ENCODE measurements at regions not wholly inside any gene's neighbourhood (a gene's known extent, or its start where the extent isn't known, plus 50 kb on each side); places are given as distances from the start of the nearest gene placed in this dataset.

- no peak for TF ChIP-seq CTCF (IDR thresholded peaks at IDR 0.05; ENCODE audit: low read depth, low read length, missing control alignments)
- DNase-seq (ENCODE audit: low read depth) = no peak
- in situ Hi-C loops (cut with HindIII; ENCODE audit: low sequenced_read_pairs) = no loop called here
- H3K4me3 ChIP-seq (ENCODE audit: low read depth, low read length) = no peak overlapping the region
These were observed 148.1 kb downstream of the NHLRC3 start for GRCh38 chr13:39186205-39186875.

- no peak overlapping the region for H3K4me3 ChIP-seq (ENCODE audit: low read depth, low read length)
- in situ Hi-C loops (cut with HindIII; ENCODE audit: low sequenced_read_pairs) = no loop called here
- no peak for TF ChIP-seq CTCF (IDR thresholded peaks at IDR 0.05; ENCODE audit: low read depth, low read length, missing control alignments)
- no peak for DNase-seq (ENCODE audit: low read depth)
These were observed 151.5 kb downstream of the NHLRC3 start for GRCh38 chr13:39189778-39190177.

GRCh38 chr13:39196965-39197646 lies 158.8 kb downstream of the NHLRC3 start:
- DNase-seq (ENCODE audit: low read depth) = no peak
- no peak for TF ChIP-seq CTCF (IDR thresholded peaks at IDR 0.05; ENCODE audit: low read depth, low read length, missing control alignments)
- no peak overlapping the region for H3K4me3 ChIP-seq (ENCODE audit: low read depth, low read length)
- in situ Hi-C loops (cut with HindIII; ENCODE audit: low sequenced_read_pairs) = no loop called here

- in situ Hi-C loops (cut with HindIII; ENCODE audit: low sequenced_read_pairs) = no loop called here
- DNase-seq (ENCODE audit: low read depth) = no peak
- no peak overlapping the region for H3K4me3 ChIP-seq (ENCODE audit: low read depth, low read length)
- TF ChIP-seq CTCF (IDR thresholded peaks at IDR 0.05; ENCODE audit: low read depth, low read length, missing control alignments) = no peak
These were observed 159.4 kb downstream of the NHLRC3 start for GRCh38 chr13:39197647-39198007.

- in situ Hi-C loops (cut with HindIII; ENCODE audit: low sequenced_read_pairs) = no loop called here
- no peak overlapping the region for H3K4me3 ChIP-seq (ENCODE audit: low read depth, low read length)
- no peak for TF ChIP-seq CTCF (IDR thresholded peaks at IDR 0.05; ENCODE audit: low read depth, low read length, missing control alignments)
- no peak for DNase-seq (ENCODE audit: low read depth)
These were observed 162.1 kb downstream of the NHLRC3 start for GRCh38 chr13:39200249-39200910.

GRCh38 chr13:39201180-39201579 lies 162.9 kb downstream of the NHLRC3 start:
- H3K4me3 ChIP-seq (ENCODE audit: low read depth, low read length) = no peak overlapping the region
- TF ChIP-seq CTCF (IDR thresholded peaks at IDR 0.05; ENCODE audit: low read depth, low read length, missing control alignments) = no peak
- no peak for DNase-seq (ENCODE audit: low read depth)
- in situ Hi-C loops (cut with HindIII; ENCODE audit: low sequenced_read_pairs) = no loop called here
